GDM1 (cell line): ENCODE measurements at regions not wholly inside any gene's neighbourhood (a gene's known extent, or its start where the extent isn't known, plus 50 kb on each side); places are given as distances from the start of the nearest gene placed in this dataset.

ENCODE experiments used
- DNase-seq: peaks from one replicate; lab custom pipeline; 2025; lab: John Stamatoyannopoulos, UW

- DNase-seq = no peak
Measured at GRCh38 chr2:181341855-181342600, 115.2 kb upstream of the ITGA4 start.

DNA sequence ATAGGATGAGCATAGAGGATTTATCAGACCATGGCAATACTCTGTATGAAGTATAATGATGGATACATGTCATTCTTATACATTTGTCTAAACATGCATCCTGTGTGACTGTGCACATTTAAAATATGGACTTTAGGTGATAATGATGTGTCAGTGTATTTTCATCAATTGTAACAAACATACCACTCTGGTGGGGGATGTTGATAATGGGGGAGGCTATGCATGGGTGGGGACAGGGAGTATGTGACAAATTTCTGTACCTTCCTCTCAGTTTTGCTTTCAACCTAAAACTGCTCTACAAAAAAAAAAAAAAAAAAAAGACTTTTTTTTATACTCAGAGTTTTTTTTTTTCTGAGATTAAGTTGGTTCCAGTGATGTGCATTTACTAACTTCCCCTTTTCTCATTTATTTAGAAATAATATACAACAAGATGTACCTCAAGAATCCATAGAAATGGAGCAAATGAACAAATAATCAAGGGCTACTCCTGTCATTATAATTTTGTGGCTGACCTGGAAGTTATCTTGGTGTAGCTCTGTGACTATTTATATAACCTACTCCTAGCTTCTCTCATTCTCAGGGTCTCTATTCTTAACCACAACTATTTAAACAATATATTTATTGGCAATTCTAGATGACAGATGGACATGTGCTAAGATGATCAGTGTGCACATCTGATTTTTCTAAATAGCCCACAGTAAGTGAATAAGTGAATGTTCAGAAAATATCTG lies 108.9 kb upstream of the ITGA4 start:
- DNase-seq = no peak

- peak; percentile 42 for DNase-seq
Measured at GRCh38 chr2:181352158-181352557, 105.0 kb upstream of the ITGA4 start.

DNA sequence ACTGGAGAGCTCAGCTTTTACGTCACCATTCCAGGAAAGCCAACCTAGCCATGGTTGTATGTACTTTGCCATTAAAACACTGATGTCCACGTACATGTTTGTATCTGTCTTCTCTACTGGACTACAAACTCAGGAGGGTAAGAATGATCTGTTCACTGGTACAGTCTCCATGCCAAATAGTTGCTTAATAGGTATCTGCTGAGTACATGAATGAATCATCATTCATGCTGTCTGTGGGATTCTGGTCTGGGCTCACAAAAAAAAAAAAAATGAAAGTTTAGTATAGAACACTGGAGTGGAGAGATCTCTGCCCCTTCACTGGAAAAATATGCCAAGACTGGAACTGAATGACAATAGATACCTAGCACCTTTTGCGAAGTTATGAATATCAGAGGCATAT lies 102.6 kb upstream of the ITGA4 start:
- no peak for DNase-seq

DNA sequence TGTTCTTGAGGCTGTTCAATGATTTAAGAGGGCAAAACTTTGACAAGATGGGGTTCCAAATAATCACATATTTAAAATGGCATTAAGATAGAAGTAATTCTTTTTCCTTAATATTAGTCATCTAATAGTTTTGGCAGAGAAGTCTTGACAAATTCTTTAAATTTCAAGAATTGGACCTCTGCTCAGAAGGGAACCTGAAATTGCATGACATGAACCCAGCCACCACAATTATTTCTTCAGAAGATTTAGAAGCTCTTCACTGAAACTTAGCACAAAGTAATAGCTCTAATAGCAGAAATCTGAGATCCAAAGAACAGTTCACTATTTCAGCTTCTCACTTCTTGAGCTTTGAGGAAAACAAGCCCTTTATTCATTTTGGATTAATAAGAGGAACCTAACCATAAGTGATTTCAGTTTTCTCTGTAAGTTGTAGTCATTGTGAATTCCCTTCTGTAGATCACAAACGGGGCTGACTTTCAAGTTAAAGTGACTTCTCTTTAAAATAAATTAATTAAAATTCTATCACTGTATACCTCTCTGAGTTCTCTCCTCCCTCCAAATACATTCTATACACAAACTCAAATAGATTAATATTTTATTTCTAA lies 100.6 kb upstream of the ITGA4 start:
- no peak for DNase-seq

DNA sequence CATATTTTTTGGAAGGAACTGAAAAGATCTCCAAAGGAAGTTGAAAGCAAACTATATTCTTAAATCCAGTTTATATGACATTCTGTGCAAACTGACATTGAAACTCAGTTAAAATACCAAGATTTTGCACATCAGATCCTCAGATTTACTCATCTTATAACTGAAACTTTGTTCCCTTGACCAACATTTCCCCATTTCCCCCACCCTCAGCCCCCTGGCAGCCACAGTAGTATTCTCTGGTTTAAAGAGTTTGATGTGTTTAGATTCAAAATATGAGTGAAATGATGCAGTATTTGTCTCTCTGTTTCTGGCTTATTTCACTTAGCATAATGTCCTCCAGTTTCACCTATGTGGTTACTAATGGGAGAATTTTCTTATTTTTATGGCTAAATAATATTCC lies 99.2 kb upstream of the ITGA4 start:
- no peak for DNase-seq

DNA sequence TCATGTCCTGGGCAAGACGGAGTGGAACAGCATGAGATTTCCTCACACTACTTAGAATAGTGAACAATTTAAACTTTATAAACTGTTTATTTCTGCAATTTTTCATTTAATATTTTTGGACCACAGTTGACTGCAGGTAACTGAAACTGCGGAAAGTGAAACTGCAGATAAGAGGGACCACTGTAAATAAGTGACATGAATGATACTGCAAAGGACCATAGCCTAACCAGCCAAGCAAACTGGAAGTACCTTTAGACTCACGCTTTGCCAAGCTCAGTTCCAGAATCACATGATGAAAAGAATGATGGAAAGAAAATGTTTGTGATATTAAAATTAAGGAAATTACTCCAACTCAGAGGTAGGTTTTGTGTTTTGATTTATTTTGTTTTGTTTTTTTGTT lies 94.6 kb upstream of the ITGA4 start:
- no peak for DNase-seq

GRCh38 chr2:181363164-181363563 lies 94.0 kb upstream of the ITGA4 start:
- no peak for DNase-seq

DNA sequence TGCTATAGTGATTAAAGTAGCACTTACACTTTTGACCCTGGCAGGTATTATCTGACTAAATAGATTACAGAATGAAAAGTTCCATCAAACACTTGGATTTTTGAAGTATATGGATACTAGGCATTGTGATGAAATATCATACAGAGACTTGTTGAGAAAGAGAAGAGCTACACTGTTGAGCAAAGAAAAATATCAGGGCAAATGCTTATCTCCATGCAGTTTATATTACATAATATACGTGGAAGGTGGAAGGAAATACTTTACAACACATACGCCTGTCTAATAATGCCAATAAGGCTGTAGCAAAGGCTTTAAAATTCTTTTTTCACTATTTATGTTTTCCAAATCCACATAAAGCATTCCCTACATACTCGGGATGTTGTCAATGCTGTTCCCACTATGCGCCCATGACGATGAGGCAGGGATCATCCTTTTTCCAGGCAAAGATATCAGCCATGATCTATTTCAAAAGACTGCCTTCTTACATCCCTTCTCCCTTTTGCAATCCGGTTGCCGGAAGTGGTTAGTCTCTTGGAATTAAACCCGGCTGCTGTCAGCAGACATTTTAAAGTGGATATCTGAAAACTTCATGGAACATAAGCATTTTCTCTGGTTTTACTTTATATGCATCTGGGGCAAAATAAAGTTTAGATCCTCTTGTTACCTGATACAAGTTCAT lies 92.6 kb upstream of the ITGA4 start:
- DNase-seq = no peak

- no peak for DNase-seq
Measured at GRCh38 chr2:181366675-181367175, 90.5 kb upstream of the ITGA4 start.

- DNase-seq = no peak
Measured at GRCh38 chr2:181367411-181367810, 89.8 kb upstream of the ITGA4 start.

GRCh38 chr2:181367906-181368435 lies 89.2 kb upstream of the ITGA4 start:
- no peak for DNase-seq

DNA sequence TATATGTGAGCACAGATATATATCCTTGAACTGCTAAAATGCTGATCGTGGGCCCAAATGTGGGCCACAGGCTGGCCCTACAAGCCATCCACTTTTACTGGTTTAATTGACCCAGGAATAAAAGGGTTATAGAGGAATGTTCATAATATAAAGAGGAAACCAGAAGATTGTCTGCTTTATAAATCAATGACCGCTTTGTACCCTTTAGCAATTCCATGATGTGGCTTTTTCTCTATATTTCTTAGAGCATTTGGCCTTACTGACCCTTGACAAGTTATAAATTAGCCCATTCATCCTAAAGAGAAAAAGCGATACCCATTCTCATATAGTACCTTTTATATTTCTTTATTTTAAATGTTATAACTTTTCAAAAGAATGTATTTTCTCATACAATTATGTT lies 87.1 kb upstream of the ITGA4 start:
- no peak for DNase-seq

DNA sequence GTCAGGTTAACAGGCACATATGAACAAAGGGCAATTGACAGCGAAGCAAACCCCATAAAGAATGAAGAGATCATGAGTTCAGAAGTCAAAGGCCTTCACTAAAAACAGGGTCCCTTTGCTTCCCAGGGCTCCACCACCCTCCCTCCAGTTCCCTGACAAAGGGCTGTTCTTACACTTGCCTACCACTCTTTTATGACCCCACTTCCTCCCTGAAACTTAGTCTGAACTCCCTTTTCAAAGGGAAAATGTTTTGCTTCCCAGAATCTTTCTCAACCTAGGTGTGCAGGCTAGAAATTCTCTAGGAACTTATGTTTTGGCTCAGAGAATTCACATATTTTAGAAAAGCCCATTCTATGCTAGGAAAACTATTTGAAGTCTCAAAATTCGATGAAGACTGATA lies 86.0 kb upstream of the ITGA4 start:
- DNase-seq = no peak

GRCh38 chr2:181371782-181372645 lies 85.2 kb upstream of the ITGA4 start:
- no peak for DNase-seq

GRCh38 chr2:181372646-181373040 lies 84.5 kb upstream of the ITGA4 start:
- no peak for DNase-seq

- DNase-seq = no peak
Measured at GRCh38 chr2:181374781-181375675, 82.2 kb upstream of the ITGA4 start.

DNA sequence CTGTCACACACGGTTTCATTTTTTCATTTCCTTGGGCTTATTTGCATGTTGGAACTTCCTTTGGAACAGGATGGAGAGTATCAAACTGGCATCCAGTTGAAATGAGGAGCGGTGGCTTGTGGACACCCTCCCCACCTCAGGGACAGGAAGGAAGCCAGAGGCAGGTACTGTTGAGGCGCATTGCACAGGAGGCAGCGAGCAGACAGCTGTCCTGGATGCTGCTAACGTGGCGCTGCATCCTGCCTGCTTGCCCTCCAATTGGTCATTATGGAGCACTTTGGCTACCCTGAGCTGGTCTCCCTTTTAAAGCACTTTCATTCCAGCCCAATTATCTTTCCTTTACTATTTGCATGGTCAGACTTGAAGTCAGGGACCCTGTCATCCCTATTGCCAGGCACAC lies 80.7 kb upstream of the ITGA4 start:
- DNase-seq = no peak

GRCh38 chr2:181376999-181377398 lies 80.2 kb upstream of the ITGA4 start:
- DNase-seq = no peak

GRCh38 chr2:181378491-181378890 lies 78.7 kb upstream of the ITGA4 start:
- DNase-seq = no peak
